GM21423 (cell line): ENCODE measurements at regions not wholly inside any gene's neighbourhood (a gene's known extent, or its start where the extent isn't known, plus 50 kb on each side); places are given as distances from the start of the nearest gene placed in this dataset.

ENCODE experiments used
- ATAC-seq: cut with Tn5 transposase; IDR thresholded peaks from one replicate; pipeline ENCODE4 v1.9.1; 2021; ENCODE audit warnings: mild to moderate bottlenecking, moderate library complexity; ENCODE audit not compliant: unreplicated experiment

DNA sequence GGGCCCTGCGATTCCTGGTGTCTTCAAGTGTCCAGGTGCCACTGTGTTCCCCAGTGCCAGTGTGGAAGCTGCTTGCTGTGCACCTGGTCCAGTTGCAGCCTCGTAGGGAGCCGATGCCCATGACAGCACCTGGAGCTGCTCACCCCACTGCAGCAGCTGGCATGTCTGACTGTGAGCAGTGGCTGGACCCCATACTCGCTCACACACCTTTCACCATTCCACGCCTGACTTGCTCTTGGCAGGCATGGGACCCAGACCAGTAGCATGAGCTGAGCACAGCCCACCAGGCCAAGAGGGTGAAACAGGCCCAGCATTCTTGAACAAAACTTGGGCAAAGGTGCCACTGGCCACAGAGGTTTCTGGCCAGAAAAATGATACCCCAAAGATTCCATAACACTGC, 124.5 kb upstream of the THY1 start:
- ATAC-seq = no peak

DNA sequence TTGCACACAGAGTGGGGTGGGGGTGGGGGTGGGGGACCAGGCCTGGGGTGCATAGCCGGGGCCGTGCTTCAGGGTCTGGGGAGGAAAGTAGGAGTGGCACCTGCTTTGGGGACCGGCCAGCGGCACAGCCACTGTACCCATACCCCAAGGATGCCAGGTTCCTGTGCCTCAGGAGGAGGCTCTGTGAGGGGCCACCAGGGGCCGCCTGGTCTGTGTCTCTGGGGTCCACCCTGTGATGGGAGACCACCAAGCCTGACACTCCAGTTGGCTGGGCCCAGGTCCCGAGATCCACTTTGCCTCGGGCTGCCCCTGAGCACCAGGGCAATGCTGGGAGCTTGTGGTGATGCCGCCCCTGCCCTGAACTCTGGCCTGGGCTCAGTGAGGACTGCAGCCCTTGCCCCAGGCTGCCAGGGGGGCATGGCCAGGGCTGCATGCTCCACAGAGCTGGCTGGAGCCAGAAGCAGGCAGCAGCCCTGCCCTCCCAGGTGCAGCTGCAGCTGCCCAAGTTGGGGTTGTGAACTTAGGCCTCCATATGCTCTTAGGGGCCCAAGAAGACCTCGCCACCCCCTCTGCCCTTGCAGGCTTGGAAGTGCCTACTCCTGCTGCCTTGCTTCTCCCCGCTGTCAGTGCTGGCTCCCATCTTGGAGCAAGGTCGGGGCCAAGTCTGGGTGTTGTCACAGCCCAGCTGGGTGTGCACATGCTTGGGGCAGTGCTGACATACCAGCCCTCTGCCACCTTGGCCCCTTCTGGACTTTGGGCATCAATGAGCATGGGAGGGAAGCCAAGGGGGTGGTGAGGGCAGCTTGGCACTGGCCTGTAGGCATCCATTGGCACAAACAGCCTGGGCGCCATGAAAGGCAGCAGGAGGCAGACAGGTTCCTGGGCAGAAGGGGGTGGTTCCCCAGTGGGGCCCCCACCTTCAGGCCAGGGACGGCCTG, 123.3 kb upstream of the THY1 start:
- no peak for ATAC-seq

DNA sequence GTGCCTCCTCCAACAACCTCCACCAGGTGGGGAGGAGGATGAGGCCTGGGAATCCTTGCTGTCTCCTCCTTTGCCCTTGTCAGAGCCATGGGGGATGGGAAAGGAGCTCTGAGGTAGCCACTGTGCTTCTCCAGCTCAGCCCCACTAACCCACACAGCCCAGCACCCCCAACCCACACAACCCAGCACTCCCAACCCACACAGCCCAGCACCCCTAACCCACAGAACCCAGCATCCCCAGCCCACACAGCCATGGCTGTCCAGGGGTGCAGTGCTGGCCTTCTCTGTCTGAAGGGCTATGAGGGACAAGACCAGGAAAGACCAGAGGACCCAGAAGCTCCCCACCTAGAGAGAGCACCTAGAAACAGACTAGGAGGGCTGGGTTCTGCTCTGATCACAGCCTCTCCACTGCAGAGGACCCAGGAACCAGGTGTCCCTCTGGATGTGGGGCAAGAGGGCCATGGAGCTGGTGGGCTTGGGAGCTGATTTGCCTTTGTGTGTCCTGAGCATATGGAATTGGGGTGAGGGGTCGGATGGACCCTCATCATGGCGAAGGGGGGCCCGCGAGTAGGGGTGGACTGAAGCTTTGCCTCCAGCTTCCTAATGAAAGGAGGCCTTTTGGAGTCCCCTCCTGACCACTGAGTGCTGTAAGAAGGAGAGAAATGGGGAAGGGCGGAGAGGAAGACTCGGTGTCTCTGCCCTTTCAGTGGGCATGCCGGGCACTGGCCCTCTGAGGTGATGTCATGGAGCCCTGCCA, 117.6 kb upstream of the THY1 start:
- no peak for ATAC-seq

DNA sequence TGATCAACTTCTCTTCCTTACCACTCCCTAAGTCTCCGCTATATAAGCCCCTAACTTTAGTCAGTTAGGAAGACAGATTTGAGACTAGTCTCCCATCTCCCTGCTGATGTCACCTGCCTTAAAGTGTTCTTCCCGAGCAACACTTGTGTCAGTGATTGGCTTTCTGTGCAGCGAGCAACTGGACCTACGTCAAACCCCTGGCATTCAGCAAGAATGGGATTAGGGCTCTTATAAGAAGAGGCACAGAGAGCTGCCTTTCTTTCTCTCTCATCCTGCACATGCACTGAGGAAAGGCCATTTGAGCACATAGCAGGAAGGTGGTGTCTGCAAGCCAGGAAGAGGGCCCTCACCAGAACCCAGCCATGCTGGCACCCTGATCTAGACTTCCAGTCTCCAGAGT, 116.6 kb upstream of the THY1 start:
- no peak for ATAC-seq

DNA sequence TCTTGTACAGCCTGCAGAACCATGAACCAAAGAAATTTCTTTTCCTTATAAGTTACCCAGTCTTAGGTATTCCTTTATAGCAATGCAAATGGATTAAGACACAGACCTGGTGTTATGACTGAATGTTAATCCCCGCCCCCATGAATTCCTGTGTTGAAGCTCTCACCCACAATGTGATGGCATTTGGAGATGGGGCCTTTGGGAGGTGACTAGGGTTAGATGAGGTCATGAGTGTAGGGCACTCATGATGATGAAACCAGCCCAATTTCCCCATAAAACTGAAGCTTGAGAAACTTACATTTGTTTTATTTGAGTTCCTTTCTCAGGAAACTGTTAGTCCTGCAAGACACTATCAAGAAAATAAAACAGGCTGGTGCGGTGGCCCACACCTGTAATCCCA, 115.8 kb upstream of the THY1 start:
- no peak for ATAC-seq

DNA sequence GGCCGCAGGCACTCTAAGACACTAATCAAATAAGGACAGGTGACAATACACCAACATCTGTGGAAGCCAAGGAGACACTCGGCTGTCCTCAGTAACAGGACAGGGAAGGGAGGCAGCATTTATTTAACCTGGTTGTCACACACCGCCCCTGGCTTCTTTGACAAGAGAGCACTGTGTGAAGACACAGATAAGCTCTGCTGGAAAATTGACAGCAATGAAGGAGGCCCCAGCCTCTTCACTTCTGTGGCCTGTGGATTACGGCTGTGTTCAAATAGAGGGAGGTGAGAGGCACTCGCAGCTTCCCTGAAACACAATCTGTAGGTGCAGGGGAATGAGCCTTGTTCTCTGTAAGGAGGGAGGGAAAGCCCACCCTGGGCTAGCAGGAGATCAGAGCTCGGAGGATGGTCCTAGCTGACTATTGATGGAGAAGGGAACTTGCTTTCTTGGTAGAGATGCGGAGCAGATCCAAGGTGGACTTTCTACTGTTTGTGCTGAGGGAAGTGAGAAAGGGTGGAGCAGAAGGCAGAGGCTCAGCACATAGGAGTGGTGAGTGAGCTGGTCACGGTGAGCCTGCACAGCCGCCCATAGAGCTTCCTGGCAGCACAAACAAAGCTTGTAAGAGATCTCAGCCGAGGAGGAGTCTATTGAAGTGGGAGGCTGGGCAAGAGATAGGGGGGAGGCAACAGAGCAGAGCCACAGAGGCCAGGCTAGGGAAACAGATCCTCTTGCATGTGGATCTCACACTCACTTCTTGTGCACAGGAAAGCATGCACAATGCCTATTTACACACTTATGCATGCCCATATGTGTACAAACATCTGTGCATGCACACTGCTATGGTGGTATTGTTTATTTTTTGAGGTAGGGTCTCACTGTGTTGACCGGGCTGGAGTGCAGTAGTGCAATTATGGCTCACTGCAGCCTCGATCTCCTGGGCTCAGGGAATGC, 114.6 kb upstream of the THY1 start:
- ATAC-seq = no peak

DNA sequence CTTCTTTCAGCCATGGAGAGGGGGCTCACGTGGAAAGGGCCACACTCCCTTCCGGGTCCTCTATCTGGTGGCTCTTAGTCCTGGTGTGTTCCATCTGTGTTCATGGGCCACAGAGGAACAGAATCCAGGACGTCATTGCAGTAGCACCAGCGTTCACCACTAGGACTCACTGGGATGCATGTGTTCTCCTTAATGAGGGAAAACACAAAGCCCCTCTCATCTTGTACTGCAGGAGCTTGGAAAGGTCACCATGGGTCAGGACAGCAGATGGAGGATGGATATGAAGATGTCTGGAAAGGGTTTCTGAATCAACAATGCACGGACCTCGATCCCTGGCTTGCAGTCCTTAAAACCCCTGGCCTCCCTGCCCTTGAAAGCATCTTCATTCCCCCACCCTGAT, 113.8 kb upstream of the THY1 start:
- no peak for ATAC-seq

DNA sequence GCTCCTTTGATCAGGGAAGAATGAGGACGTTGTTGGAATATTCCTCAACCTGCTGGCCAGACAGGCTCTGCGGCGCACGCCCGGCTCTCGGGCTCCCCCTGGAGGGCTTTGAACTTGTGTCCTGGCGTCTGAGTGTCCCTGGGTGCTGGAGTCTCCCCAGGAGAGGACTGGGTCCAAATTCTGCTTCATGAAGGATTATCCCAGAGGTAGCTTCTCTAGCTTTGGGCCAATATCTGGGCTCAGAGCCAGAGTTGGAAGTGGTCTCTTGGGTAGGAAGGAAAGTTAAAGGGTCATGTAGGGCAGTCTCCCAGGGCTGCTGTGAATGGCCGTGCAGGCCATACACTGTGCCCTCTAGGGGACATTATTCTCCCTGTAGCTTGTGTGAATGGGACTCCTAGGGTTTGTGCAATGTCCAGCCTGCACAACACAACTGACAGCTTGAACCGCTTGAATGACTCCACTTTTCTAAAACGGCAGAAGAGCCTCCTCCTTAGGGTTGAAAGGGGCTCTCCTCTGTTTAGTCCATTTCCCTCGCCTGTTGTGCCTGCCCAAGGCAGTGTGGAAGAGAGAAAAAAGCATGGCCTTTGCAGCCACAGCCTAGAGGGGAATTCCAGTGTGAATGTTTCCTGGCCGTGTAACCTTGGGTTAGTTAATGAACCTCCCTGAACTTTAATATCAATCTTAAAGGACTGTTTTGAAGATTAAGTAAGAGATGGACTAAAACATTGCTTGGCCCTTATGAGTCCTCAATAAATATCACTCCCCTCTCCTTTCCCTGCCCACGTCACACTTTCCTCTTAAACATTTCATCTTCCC, 111.2 kb upstream of the THY1 start:
- peak; percentile 60 for ATAC-seq

DNA sequence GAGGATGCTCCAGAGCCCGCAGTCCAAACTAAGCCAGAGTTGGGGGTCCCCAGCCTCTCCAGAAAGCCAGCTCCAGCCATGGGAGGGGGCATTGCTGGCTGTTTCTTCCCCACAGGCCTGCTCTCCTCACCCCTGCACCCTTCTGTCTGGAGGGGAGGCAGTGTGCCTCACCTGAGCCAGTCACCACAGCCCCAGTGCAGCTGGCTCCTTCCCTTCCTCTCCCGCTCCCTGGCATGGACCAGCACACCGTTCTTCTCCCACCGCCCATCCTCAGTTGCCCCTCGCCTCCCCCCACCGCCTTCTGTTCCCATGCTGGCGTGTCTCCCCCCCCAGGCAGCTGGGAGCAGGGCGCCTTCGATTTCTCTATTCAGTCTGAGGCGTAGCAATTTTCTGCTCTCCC, 110.5 kb upstream of the THY1 start:
- no peak for ATAC-seq

DNA sequence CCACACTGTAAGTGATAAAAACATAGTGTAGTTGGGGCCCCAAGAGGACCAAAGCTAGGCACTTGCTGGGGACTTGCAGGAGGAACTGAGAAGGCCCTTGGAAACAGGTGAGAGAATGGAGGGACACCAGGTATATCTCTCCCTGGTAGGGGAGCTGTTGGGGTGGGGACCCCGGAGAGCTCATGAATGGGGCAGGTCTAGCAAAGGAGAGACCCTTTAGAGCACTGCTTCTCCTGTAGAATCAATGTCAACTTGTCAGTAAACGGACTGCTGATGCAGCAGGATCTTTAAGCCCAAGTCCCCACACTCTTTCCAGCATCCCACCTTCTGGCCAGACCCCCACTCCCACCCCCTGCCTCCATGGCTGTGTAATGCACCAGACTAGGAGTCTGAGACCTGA, 109.6 kb upstream of the THY1 start:
- ATAC-seq = no peak

DNA sequence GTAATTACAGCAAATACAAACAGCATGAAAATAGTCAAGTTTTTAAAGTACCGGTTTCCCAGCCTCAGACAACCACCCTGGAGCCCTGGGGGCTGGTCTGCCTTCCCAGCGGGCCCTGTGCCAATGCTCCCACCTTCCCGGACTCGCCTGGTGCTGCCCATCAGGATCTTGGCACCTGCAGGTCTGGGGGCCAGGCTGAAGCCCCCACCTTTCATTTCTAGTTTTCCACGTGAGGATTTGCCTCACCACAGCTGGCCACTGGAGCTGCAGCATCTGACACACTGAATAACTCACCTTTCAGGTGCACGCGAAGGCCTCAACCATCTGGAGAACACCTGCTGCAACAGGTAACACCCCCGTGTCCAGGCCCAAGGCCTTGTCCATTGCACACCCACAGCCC, 108.7 kb upstream of the THY1 start:
- no peak for ATAC-seq

DNA sequence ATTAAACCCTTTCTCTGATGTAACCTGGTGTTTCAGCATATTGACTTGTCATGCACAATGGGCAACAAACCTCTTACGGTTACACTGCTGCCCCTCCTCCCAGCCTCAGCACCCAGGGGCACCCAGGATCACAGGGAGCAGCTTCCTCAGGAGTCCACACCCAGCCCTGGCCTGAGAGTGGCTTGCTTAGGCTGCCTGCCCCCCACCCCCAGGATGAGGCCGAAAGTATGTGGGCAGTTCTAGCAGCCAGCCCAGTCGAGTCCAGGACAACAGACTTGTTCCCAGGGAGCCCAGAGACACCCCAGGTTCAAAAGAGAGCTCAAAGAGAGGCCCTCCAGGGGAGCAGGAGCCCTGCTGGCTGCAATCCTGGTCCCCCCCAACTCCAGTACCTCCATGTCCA, 108.1 kb upstream of the THY1 start:
- no peak for ATAC-seq

DNA sequence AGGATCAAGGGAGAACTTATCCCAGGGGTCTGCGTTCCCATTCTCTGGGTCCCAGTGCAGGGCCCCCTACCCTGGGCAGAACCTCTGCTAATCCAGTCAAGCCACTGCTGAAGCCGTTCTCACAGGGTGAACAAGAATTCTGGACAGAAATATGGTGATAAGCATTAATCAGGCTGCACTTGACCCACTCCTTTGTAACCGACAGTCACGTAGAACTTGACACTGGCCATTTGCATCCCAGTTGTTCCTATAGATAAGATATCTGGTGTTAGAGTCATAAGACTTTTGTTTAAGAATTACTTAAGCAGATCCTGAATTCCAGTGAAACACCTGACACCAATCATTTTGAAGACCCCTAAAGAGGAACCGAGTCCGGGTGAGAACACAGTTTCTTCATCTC, 107.5 kb upstream of the THY1 start:
- no peak for ATAC-seq

DNA sequence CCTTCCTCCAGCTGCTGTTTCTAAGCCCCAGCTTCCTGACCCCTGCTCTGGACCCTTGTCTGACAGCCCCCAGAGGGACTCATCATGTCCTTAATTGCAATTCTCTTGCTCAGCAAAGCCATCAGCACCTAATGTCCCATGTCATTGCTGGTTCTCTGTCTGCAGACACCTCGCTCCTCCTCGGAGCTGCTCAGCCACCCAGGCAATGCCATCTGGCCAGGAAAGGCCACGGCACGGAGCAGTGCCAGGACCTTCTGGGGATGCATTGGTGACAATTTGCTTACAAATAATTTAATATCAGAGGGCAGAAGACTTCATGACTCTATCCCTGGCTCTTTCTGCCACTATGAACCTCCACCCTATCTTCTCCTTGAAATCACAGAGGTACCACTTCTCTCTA, 107.0 kb upstream of the THY1 start:
- ATAC-seq = no peak

DNA sequence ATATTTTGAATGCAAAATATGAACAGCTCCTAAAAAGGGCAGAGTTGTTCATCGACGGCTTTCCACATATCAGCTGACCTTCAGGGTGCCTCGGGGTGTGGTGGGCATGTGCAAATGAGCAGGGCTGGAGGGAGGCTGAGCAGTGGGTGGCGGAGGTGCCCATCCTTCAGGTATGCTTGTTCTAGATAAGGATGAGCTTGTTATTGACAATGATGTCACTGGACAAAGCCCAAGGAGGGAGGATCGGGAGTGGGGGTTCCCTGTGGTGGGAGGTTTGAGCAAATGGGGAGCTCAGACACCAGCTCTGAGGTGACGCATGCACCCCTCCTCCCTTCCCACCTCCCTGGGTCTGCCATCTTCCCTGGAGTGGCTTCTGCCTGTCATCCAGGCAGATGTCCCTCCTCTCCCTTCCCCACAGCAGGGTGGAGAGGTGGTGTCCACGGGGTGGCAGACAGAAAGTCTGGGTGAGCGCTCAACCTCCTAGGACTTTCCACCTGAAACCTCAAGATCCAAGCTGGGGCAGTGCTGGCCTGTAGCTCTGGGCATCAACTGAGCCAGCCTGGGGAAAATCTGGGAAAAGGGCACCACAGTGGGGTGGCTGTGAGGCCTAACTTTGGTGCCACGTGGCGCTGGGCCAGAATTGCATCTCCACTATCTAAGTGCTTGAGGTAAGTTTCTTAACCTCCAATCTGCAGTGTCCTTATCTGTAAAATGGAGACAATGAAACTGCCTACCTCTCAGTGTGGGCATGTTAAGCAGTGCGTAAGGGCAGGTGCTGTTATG, 106.3 kb upstream of the THY1 start:
- ATAC-seq = no peak

DNA sequence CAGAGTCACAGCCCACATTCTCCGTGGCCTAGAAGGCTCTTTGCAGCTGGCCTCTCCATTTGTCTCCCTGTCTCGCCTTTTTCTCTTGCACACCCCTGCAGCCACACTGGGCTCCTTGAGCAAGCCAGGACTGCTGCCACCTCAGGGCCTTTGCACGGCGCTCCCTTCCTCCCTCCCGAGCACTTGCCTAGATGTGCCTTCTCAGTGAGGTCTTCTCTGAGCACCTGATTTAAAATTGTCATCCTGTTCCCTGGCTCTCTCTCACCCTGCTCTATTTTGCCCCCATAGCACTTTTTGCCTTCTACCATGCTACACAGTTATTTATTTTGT, 102.9 kb upstream of the THY1 start:
- no peak for ATAC-seq

DNA sequence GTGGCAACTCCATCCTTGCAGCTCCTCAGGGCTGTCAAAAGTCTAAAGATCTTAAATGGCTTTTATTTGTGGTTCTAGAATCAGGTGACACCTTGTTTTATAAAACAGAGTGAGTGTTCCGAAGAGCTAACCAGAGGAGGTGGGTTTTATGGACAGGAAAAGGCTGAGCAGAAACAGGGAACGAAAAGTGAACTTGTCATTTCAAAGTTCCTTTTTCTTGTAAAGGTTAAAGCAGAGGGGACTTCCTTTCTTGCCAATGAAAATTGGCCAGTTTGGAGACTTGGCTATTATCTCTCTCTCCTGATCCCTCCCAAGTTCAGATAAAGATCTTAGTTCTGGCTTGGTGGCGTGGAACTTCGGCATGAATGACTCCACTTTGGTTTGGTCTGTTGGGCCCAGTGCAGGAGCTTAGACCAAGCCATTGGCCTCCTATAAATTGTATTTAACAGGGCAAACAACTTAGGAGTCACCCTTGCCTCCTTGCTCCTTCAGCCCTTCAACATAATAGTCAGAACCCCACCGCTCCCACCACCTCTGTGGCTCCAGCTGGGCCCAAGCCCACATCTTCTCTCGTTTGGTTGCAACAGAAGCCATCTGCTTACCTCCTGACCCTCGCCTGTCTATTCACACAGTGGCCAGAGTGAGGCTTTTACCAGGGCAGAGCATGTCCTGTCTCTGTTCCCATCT, 102.4 kb upstream of the THY1 start:
- no peak for ATAC-seq

DNA sequence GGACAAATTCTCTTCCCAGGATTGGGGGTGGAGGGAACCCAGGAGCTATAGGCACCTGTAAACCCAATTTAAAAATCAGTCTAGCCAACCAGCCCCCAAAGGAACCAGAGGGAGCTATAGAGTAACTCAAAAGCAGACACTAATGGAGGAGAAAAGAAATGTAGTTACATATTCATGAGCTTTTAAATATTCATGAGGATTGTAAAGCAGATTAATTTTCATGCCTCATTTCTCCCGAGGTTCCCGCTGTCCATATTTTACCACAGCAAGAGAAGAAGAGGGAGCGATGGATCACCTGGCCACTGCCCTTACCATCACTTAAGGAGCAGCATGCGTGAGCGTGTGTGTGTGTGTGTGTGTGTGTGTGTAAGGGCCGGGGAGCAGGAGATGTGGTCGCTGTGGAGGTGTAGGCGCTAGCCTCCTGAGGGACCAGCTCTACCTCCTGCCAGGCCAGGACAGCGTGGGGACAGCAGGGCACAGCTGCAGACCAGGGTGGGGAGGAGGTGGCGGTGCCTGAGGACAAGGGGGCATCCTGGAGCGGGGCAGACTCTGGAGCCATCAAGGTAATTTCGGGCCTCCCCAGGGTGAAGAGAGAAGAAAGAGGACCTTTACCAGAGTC, 100.7 kb upstream of the THY1 start:
- no peak for ATAC-seq

DNA sequence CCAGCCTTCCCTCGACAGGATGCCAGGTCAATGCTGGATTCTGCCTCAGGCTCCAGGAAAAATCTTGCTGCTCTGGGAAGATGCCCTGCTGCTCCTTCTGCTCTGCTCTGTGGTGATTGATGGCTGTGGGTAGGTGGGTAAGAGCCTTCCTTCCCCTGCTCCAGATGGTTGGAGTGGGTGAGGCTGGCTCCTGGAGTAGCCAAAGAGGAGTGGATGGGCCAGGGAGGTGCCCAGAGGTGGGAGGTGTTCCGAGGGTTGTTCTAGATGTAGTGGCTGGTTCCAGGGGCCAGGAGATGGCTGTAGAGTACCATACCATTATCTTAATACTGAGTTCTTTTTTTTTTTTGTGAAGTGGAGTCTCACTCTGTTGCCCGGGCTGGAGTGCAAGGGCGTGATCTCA, 99.6 kb upstream of the THY1 start:
- ATAC-seq = no peak
